Epithelial cell of esophagus (primary cell): ENCODE measurements at regions not wholly inside any gene's neighbourhood (a gene's known extent, or its start where the extent isn't known, plus 50 kb on each side); places are given as distances from the start of the nearest gene placed in this dataset.

Experiments used
- DNase-seq: peaks from one replicate; pipeline ENCODE4 v3.0.0; 2010; ENCODE audit warnings: low read depth
- H3K4me3 ChIP-seq: 2 replicates; pipeline ENCODE4 v1.5.1; 2011; ENCODE audit warnings: mild to moderate bottlenecking, low read length, control low read depth
- CTCF ChIP-seq: IDR thresholded peaks from 2 replicates; pipeline ENCODE4 v1.5.1; 2011; ENCODE audit warnings: low read depth, mild to moderate bottlenecking, low read length, control low read depth, inconsistent platforms; ENCODE audit not compliant: insufficient read depth; ENCODE audit errors: missing control alignments

- H3K4me3 ChIP-seq, result no peak overlapping the region
- peak; percentile 57 for DNase-seq
Observed at GRCh38 chr1:72623299-72623708, 341.0 kb upstream of the NEGR1 start.

GRCh38 chr1:72620453-72620852, 338.1 kb upstream of the NEGR1 start:
- TF ChIP-seq CTCF, result no peak
- no peak for DNase-seq
- no peak overlapping the region for H3K4me3 ChIP-seq

More at GRCh38 chr1:72623299-72623708, 341.0 kb upstream of the NEGR1 start:
- TF ChIP-seq CTCF, result peak; percentile 68

GRCh38 chr1:72606216-72606810, 324.0 kb upstream of the NEGR1 start:
- H3K4me3 ChIP-seq, result no peak overlapping the region
- no peak for TF ChIP-seq CTCF
- no peak for DNase-seq

- no peak for TF ChIP-seq CTCF
- H3K4me3 ChIP-seq, result no peak overlapping the region
- no peak for DNase-seq
Observed at GRCh38 chr1:72601035-72601674, 318.8 kb upstream of the NEGR1 start.

- DNase-seq, result no peak
- TF ChIP-seq CTCF, result no peak
Observed at GRCh38 chr1:72586023-72586685, 303.8 kb upstream of the NEGR1 start.

GRCh38 chr1:72579629-72580028, 297.3 kb upstream of the NEGR1 start:
- H3K4me3 ChIP-seq, result no peak overlapping the region
- no peak for DNase-seq
- no peak for TF ChIP-seq CTCF

More at GRCh38 chr1:72586023-72586685, 303.8 kb upstream of the NEGR1 start:
- H3K4me3 ChIP-seq, result no peak overlapping the region

GRCh38 chr1:72570815-72571214, 288.5 kb upstream of the NEGR1 start:
- H3K4me3 ChIP-seq, result no peak overlapping the region
- TF ChIP-seq CTCF, result no peak
- DNase-seq, result no peak
